ENCODE measurements at regions not wholly inside any gene's neighbourhood (a gene's known extent, or its start where the extent isn't known, plus 50 kb on each side); places are given as distances from the start of the nearest gene placed in this dataset.
"Not testable (repeated sequence)": the region's sequence is repeated elsewhere in the genome, so short reads cannot be mapped to it uniquely, and the experiment has no call there.

DNA sequence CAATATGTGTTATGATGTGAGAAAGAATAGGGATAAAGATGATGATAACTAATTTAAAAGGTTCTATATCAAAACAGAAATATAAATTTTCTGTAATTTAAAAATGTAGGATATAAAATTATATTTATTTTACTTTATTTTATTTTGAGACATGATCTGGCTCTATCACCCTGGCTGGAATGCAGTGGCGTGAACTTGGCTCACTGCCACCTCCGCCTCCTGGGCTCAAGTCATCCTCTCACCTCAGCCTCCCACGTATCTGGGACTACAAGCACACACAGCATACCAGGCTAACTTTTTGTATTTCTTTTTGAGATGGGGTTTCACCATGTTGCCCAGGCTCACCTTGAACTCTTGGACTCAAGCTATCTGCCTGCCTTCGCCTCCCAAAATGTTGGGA, 214.9 kb upstream of the SLITRK1 start:
- DNase-seq (ENCODE audit: extremely low spot score) = no peak
- TF ChIP-seq, protein P1, sequence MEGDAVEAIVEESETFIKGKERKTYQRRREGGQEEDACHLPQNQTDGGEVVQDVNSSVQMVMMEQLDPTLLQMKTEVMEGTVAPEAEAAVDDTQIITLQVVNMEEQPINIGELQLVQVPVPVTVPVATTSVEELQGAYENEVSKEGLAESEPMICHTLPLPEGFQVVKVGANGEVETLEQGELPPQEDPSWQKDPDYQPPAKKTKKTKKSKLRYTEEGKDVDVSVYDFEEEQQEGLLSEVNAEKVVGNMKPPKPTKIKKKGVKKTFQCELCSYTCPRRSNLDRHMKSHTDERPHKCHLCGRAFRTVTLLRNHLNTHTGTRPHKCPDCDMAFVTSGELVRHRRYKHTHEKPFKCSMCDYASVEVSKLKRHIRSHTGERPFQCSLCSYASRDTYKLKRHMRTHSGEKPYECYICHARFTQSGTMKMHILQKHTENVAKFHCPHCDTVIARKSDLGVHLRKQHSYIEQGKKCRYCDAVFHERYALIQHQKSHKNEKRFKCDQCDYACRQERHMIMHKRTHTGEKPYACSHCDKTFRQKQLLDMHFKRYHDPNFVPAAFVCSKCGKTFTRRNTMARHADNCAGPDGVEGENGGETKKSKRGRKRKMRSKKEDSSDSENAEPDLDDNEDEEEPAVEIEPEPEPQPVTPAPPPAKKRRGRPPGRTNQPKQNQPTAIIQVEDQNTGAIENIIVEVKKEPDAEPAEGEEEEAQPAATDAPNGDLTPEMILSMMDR (IDR thresholded peaks at IDR 0.05; ENCODE audit: control extremely low read depth, extremely low read depth, low read depth, missing control alignments) = no peak
- CTCF ChIA-PET = interaction anchor here (1.2 kb wide), 1 partner anchor 11 kb away, joined by 3 read pairs; no protein-coding TSS in a partner anchor

DNA sequence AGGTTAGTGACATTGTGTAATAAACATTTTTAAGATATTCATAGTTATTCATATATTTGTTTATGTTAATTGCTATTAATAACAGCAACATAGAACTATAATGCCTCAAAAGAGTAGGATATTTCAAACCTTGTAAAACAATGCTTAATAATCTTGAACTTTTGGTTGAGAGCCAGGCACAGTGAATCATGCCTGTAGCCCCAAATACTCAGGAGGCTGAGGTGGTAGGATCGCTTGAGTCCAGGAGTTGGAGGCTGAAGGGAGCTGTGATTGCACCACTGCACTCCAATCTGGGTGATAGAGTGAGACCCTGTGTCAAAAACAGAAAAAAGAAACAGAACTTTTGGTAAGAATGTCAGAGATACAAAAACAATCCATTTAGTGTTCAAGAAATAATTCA, 213.9 kb upstream of the SLITRK1 start:
- ChIA-PET CTCF (no interaction called here), POLR2A (no interaction called here)
- DNase-seq (ENCODE audit: extremely low spot score) = no peak
- TF ChIP-seq, protein P1 (IDR thresholded peaks at IDR 0.05; ENCODE audit: control extremely low read depth, extremely low read depth, low read depth, missing control alignments) = no peak

More for the DNA sequence above, 214.9 kb upstream of the SLITRK1 start:
- POLR2A ChIA-PET = no interaction called here

DNA sequence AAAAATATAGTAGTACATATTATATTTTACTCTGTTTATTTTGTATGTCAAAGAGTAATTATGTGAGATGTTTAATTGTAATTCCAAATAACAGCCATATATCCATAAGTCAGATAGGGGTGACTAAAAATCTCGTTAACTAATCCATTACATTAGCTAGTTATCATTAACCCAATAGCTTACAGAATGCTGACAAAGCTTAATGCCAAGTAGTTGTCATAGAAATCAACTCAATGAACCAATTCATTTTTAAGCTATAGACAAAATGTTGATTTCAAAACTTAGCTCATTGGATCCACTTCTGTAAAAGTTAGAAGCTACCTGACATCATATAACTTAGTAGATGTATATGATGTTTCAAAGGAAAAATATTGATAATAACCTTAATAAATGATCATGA, 206.7 kb upstream of the SLITRK1 start:
- DNase-seq (ENCODE audit: extremely low spot score) = no peak
- TF ChIP-seq, protein P1 (IDR thresholded peaks at IDR 0.05; ENCODE audit: control extremely low read depth, extremely low read depth, low read depth, missing control alignments) = no peak
- POLR2A ChIA-PET = no interaction called here
- CTCF ChIA-PET = interaction anchor here (1.0 kb wide), 1 partner anchor 17 kb away, joined by 3 read pairs; no protein-coding TSS in a partner anchor

DNA sequence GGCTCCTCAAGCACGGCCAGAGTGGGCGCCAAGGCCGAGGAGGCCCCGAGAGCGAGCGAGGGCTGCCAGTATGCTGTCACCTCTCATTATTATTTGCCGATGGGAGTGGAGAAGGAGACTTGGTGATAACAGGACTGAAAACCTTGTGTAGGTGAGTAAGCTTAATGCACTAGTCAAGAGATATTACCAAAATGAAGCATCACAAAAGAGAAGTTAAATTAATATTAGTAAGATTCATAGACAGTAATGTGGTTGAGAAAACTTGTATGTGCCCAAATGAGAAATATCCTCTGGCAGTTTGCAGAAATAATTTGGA, 204.5 kb upstream of the SLITRK1 start:
- TF ChIP-seq, protein P1 (IDR thresholded peaks at IDR 0.05; ENCODE audit: control extremely low read depth, extremely low read depth, low read depth, missing control alignments) = no peak
- ChIA-PET CTCF (no interaction called here), POLR2A (no interaction called here)
- DNase-seq (ENCODE audit: extremely low spot score) = no peak

DNA sequence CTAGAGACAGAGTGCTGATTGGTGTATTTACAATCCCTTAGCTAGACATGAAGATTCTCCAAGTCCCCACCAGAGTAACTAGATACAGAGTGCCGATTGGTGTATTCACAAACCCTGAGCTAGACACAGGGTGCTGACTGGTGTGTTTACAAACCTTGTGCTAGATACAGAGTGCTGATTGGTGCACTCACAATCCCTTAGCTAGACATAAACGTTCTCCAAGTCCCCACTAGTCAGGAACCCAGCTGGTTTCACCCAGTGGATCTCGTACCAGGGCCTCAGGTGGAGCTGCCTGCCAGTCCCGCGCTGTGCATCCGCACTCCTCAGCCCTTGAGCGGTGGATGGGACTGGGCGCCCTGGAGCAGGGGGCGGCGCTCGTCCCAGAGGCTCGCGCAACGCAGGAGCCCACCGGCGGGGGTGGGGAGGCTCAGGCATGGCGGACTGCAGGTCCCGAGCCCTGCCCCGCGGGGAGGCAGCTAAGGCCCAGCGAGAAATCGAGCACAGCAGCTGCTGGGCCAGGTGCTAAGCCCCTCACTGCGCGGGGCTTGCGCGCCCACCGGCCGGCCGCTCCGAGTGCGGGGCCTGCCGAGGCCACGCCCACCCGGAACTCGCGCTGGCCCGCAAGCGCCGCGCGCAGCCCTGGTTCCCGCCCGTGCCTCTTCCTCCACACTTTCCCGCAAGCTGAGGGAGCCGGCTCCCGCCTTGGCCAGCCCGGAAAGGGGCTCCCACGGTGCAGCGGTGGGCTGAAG, 204.0 kb upstream of the SLITRK1 start:
- DNase-seq (ENCODE audit: extremely low spot score); POLR2A ChIA-PET: not testable (repeated sequence)
- CTCF ChIA-PET = interaction anchor here (1.2 kb wide), 1 partner anchor 12 kb away, joined by 3 read pairs; no protein-coding TSS in a partner anchor

DNA sequence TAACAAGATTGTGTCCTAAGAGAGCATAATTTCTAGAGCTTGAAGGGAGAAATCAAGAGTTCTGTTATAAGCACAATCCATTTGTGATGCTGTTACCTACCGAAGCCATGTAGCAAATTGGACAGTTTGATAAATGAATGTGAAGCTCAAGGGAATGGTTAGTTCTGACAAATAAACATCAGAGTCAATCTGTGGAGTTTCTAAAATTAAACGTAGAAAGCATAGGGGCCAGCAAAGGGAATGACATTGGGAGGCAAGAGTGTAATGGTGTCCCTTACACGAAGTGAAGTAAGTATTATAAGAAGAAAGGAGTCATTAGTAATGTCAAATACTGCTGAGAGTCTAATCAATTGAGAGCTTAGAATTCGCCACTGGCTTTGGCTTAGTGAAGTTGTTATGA, 200.2 kb upstream of the SLITRK1 start:
- TF ChIP-seq, protein P1 (IDR thresholded peaks at IDR 0.05; ENCODE audit: control extremely low read depth, extremely low read depth, low read depth, missing control alignments) = no peak
- CTCF ChIA-PET = interaction anchor here (2.2 kb wide), 1 partner anchor 10 kb away, joined by 8 read pairs; no protein-coding TSS in a partner anchor
- no peak for DNase-seq (ENCODE audit: extremely low spot score)
- POLR2A ChIA-PET = no interaction called here

DNA sequence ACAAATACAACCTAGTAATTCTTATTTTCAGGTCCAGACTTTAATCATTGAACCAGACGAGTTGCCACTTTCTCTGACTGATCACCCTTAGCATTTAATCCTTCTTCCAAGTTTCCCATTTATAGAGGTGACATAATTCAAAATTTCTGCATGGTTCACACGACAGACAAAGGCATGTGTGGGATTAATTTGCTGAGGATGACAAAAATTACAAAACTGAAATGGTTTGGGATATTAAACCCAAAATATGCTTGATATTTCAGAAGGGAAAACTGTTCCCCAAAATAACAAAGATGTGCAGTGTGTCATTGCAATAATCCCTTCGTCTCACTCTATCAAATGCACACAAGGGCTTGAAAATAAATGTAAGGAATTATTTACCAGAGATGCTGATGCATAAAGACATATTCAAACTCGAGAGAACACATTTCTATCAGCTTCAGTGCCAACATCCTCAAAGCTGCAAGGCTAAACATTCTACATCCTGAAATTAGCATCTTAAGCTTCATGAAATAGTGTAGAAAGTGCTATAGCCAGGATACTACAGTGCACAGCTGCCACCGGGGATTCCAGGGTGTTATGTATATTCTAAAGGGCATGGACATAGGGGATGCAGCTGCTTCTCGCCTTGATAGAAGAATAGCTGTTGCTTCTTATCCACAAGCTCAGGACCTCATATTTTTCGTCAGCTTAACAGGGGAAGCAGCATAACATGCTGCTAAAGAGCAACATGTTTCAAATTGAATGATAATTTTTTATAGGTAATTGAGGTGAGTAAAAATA, 198.7 kb upstream of the SLITRK1 start:
- POLR2A ChIA-PET = no interaction called here
- TF ChIP-seq, protein P1 (IDR thresholded peaks at IDR 0.05; ENCODE audit: control extremely low read depth, extremely low read depth, low read depth, missing control alignments) = no peak
- DNase-seq (ENCODE audit: extremely low spot score) = no peak
- CTCF ChIA-PET = interaction anchor here (1.6 to 2.2 kb wide), 2 partner anchors 9 to 11 kb away, joined by 5 to 8 read pairs; no protein-coding TSS in a partner anchor

All from GM10248 (cell line).